ENCODE measurements at regions not wholly inside any gene's neighbourhood (a gene's known extent, or its start where the extent isn't known, plus 50 kb on each side); places are given as distances from the start of the nearest gene placed in this dataset.

DNA sequence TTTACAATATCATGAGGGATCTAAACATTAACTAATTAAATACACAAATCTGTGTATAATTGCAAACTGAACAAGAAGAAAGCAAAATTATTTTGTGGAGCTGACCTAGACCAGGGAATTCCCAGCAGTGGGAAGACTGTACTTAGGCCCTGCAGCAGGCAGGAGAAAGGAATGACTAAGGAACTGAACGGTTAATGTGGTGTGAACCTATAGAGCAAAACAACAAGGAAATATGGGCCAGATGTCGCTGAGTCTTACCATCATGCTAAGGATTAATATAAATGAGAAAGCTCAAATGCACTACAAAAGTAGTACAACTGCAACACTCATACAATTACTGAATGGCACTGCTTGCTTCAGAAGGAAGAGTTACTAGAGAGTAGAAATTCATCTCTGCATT lies 120.3 kb upstream of the ATXN3L start (continued):
- no peak for TF ChIP-seq CHD7 (IDR thresholded peaks at IDR 0.05; ENCODE audit: insufficient replicate concordance, low read length)
- no peak for TF ChIP-seq KDM4A (IDR thresholded peaks at IDR 0.05; ENCODE audit: low read depth, low read length, severe bottlenecking)
- TF ChIP-seq ATF3 (IDR thresholded peaks at IDR 0.05; ENCODE audit: insufficient read depth, low read depth, low read length): no peak
- TF ChIP-seq, protein P1, sequence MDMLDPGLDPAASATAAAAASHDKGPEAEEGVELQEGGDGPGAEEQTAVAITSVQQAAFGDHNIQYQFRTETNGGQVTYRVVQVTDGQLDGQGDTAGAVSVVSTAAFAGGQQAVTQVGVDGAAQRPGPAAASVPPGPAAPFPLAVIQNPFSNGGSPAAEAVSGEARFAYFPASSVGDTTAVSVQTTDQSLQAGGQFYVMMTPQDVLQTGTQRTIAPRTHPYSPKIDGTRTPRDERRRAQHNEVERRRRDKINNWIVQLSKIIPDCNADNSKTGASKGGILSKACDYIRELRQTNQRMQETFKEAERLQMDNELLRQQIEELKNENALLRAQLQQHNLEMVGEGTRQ (IDR thresholded peaks at IDR 0.05; ENCODE audit: low read length): no peak
- TF ChIP-seq JUN (IDR thresholded peaks at IDR 0.05; ENCODE audit: low read depth, low read length): no peak

All from H1 (cell line).